HEK293 (cell line): ENCODE measurements at regions not wholly inside any gene's neighbourhood (a gene's known extent, or its start where the extent isn't known, plus 50 kb on each side); places are given as distances from the start of the nearest gene placed in this dataset.

ENCODE experiments used
- IKZF3 ChIP-seq: fragments of 450-650 bp; IDR thresholded peaks from 2 replicates; pipeline ENCODE4 v1.5.0; 2018; ENCODE audit warnings: missing biosample characterization, mild to moderate bottlenecking, missing genetic modification characterization, moderate library complexity
- TCF7L2 ChIP-seq: IDR thresholded peaks from 2 replicates; pipeline ENCODE4 v1.6.1; 2011; ENCODE audit warnings: low read depth, mild to moderate bottlenecking, inconsistent platforms, low read length, moderate library complexity, borderline replicate concordance
- ZNF138 ChIP-seq: fragments of 450-650 bp; formaldehyde crosslinking; IDR thresholded peaks from 2 replicates; pipeline ENCODE4 v1.5.1; 2016; ENCODE audit warnings: missing biosample characterization, missing genetic modification characterization, borderline replicate concordance
- ZNF677 ChIP-seq: fragments of 450-650 bp; IDR thresholded peaks from 2 replicates; pipeline ENCODE4 v1.5.0; 2018; ENCODE audit warnings: missing biosample characterization, mild to moderate bottlenecking, missing genetic modification characterization, moderate library complexity
- TF ChIP-seq, protein P1 (sequence below): fragments of 450-650 bp; formaldehyde crosslinking; IDR thresholded peaks from 2 replicates; pipeline ENCODE4 v1.5.1; 2016; ENCODE audit warnings: missing biosample characterization, missing genetic modification characterization
- TF ChIP-seq, protein P2 (sequence below): fragments of 450-650 bp; formaldehyde crosslinking; IDR thresholded peaks from 2 replicates; pipeline ENCODE4 v1.5.1; 2016; ENCODE audit warnings: missing biosample characterization, missing genetic modification characterization
- TF ChIP-seq, protein P3 (sequence below): fragments of 450-650 bp; formaldehyde crosslinking; IDR thresholded peaks from 2 replicates; pipeline ENCODE4 v1.5.1; 2016; ENCODE audit warnings: missing biosample characterization, missing genetic modification characterization
- TF ChIP-seq, protein P4 (sequence below): sonication (generic); formaldehyde crosslinking; IDR thresholded peaks from 2 replicates; pipeline ENCODE4 v1.8.1; 2022; ENCODE audit warnings: mild to moderate bottlenecking, moderate library complexity, missing genetic modification reagents

DNA sequence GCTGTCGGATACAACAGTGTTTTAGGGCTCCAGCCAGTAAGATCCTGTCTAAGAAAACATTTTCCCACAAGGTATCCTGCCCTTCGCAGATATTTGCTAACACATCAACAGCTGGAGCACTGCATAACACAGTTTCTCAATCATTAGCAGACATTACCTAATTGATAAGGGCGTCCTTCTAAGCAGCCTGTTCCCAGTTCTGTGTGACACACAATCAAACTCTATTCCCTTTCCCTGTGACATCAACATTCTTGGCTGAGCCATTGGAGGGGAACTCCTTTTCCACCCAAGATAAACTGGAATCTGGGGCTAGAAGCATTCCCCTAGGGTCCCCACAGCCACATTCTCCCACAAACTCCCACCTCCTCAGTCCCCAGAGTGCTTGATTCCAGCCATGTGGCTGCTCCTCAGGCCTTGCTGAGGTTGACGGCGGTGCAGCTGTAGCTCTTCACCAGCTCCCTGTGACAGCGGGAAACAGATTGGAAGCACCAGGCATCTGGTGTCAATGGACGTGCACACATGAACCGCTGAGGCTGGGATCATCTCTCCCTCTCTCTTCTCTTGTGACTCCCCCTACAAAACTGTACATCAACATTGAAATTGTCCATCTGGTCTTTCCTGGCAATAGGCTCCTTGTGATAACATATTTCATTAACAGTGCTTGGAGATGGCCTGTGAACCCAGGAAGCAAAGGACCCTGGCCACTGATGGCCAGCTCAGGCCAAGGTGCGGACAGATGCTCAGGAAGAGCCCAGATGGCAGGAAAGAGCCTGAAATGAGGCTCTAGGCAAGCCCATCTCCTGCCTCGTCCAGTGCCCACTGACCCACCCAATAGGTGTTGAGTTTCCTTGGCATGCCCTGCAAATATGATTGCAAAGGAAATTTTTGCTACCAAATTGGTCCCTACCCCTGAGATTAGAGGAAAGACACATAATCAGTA, 131.1 kb upstream of the TBX20 start:
- TF ChIP-seq IKZF3 (tag by site-specific recombination) (no peak), ZNF677 (tag by site-specific recombination) (no peak), ZNF138 (tag by site-specific recombination) (no peak), TCF7L2 (no peak)
- TF ChIP-seq, protein P1, sequence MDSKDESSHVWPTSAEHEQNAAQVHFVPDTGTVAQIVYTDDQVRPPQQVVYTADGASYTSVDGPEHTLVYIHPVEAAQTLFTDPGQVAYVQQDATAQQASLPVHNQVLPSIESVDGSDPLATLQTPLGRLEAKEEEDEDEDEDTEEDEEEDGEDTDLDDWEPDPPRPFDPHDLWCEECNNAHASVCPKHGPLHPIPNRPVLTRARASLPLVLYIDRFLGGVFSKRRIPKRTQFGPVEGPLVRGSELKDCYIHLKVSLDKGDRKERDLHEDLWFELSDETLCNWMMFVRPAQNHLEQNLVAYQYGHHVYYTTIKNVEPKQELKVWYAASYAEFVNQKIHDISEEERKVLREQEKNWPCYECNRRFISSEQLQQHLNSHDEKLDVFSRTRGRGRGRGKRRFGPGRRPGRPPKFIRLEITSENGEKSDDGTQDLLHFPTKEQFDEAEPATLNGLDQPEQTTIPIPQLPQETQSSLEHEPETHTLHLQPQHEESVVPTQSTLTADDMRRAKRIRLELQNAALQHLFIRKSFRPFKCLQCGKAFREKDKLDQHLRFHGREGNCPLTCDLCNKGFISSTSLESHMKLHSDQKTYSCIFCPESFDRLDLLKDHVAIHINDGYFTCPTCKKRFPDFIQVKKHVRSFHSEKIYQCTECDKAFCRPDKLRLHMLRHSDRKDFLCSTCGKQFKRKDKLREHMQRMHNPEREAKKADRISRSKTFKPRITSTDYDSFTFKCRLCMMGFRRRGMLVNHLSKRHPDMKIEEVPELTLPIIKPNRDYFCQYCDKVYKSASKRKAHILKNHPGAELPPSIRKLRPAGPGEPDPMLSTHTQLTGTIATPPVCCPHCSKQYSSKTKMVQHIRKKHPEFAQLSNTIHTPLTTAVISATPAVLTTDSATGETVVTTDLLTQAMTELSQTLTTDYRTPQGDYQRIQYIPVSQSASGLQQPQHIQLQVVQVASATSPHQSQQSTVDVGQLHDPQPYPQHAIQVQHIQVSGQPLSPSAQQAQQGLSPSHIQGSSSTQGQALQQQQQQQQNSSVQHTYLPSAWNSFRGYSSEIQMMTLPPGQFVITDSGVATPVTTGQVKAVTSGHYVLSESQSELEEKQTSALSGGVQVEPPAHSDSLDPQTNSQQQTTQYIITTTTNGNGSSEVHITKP, result no peak
- TF ChIP-seq, protein P2, sequence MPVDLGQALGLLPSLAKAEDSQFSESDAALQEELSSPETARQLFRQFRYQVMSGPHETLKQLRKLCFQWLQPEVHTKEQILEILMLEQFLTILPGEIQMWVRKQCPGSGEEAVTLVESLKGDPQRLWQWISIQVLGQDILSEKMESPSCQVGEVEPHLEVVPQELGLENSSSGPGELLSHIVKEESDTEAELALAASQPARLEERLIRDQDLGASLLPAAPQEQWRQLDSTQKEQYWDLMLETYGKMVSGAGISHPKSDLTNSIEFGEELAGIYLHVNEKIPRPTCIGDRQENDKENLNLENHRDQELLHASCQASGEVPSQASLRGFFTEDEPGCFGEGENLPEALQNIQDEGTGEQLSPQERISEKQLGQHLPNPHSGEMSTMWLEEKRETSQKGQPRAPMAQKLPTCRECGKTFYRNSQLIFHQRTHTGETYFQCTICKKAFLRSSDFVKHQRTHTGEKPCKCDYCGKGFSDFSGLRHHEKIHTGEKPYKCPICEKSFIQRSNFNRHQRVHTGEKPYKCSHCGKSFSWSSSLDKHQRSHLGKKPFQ, result no peak
- TF ChIP-seq, protein P3, sequence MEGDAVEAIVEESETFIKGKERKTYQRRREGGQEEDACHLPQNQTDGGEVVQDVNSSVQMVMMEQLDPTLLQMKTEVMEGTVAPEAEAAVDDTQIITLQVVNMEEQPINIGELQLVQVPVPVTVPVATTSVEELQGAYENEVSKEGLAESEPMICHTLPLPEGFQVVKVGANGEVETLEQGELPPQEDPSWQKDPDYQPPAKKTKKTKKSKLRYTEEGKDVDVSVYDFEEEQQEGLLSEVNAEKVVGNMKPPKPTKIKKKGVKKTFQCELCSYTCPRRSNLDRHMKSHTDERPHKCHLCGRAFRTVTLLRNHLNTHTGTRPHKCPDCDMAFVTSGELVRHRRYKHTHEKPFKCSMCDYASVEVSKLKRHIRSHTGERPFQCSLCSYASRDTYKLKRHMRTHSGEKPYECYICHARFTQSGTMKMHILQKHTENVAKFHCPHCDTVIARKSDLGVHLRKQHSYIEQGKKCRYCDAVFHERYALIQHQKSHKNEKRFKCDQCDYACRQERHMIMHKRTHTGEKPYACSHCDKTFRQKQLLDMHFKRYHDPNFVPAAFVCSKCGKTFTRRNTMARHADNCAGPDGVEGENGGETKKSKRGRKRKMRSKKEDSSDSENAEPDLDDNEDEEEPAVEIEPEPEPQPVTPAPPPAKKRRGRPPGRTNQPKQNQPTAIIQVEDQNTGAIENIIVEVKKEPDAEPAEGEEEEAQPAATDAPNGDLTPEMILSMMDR (tag by site-specific recombination), result no peak
- TF ChIP-seq, protein P4, sequence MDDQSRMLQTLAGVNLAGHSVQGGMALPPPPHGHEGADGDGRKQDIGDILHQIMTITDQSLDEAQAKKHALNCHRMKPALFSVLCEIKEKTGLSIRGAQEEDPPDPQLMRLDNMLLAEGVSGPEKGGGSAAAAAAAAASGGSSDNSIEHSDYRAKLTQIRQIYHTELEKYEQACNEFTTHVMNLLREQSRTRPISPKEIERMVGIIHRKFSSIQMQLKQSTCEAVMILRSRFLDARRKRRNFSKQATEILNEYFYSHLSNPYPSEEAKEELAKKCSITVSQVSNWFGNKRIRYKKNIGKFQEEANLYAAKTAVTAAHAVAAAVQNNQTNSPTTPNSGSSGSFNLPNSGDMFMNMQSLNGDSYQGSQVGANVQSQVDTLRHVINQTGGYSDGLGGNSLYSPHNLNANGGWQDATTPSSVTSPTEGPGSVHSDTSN (CRISPR knock-in tag), result no peak
